Psoas muscle (tissue), 7 donors: ENCODE measurements at regions not wholly inside any gene's neighbourhood (a gene's known extent, or its start where the extent isn't known, plus 50 kb on each side); places are given as distances from the start of the nearest gene placed in this dataset.

Experiments used
- ATAC-seq, 4 donors: fragments of 200-7000 bp; cut with Tn5 transposase; one replicate each; pipeline ENCODE4 v1.9.1; 2020; ENCODE audit warnings: moderate library complexity in 3 of 4, mild to moderate bottlenecking in 2 of 4
- DNase-seq, 2 donors: peaks; one replicate each; pipeline ENCODE4 v3.0.0-alpha.2; 2020
- H3K27ac ChIP-seq: fragments of 200-600 bp; one replicate; pipeline ENCODE4 v1.8.0; 2022
- H3K27me3 ChIP-seq, 3 donors: fragments of 200-600 bp in 1 of 3; one replicate each; pipeline versions ENCODE4 v1.6.1 to v1.8.0; 2013 to 2022; ENCODE audit warnings: low read length in 2 of 3, mild to moderate bottlenecking in 2 of 3, moderate library complexity in 1 of 3; ENCODE audit not compliant: insufficient read depth in 3 of 3
- H3K36me3 ChIP-seq, 2 donors: fragments of 200-600 bp in 1 of 2; one replicate each; pipeline versions ENCODE4 v1.6.1 to v1.8.0; 2013 to 2022; ENCODE audit warnings: low read depth in 1 of 2, mild to moderate bottlenecking in 1 of 2, moderate library complexity in 1 of 2; ENCODE audit not compliant: insufficient read depth in 1 of 2
- H3K4me1 ChIP-seq: fragments of 200-600 bp; one replicate; pipeline ENCODE4 v1.8.0; 2022
- H3K4me3 ChIP-seq: fragments of 200-600 bp; one replicate; pipeline ENCODE4 v1.8.0; 2022; ENCODE audit warnings: mild to moderate bottlenecking
- H3K9me3 ChIP-seq: fragments of 200-600 bp; one replicate; pipeline ENCODE4 v1.8.0; 2022
- WGBS, 3 donors: extraction: QIAGEN DNeasy Blood & Tissue Kit; methylation state at CpG; one replicate each; pipeline versions ENCODE4 v1.1.6 to v1.1.7; 2013; 5-methylcytosine and 5-hydroxymethylcytosine counted together
- intact Hi-C, 2 donors: fragments of 100-400 bp; cut with DNase I; formaldehyde crosslinking; loops; one replicate each; pipeline versions ENCODE4 v1.11.0 to v1.14.2; 2022
- TF ChIP-seq, protein P1 (sequence below): fragments of 200-600 bp; IDR thresholded peaks from one replicate; pipeline ENCODE4 v1.8.0; 2022; ENCODE audit warnings: antibody characterized with exemption
- donor health status: healthy with polysubstance abuse.
- donor health status: DM: no; HTN: no; CAD: no; lungs with moderate emphysema.
- donor health status: Bipolar disorder and iron deficiency.
- donor health status: healthy.
- donor health status: DM: yes; HTN: yes; CAD: no.
- donor health status: DM: no; HTN: no; CAD: no.
- donor health status: DM: yes; HTN: yes; CAD: no.

DNA sequence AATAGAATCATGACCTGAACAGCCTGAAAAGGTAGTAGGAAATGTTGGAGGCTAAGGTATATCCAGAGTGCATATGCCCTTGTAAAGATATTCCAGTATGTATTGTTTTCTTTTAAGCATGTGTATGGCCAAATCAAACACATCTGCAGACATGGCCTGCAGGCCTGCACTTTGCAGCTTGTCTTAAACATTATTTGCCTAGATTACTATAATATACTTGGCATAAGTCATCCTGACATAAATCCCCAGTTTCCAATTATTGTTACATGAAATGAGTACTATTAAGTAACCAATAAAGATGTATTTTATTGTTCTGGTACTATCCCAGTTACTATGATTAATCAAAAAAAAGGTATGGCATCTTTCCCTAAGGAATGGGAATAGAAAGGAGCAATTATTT, 169.1 kb upstream of the PTBP2 start:
- no peak for ATAC-seq
- Histone ChIP-seq H3K4me1 (no peaks in the 10 kb centered on the region), H3K27me3 (no peaks in the 10 kb centered on the region), H3K9me3 (no peaks in the 10 kb centered on the region), H3K4me3 (no peak overlapping the region), H3K27ac (no peak overlapping the region), H3K36me3 (no peaks in the 10 kb centered on the region)
- TF ChIP-seq, protein P1, sequence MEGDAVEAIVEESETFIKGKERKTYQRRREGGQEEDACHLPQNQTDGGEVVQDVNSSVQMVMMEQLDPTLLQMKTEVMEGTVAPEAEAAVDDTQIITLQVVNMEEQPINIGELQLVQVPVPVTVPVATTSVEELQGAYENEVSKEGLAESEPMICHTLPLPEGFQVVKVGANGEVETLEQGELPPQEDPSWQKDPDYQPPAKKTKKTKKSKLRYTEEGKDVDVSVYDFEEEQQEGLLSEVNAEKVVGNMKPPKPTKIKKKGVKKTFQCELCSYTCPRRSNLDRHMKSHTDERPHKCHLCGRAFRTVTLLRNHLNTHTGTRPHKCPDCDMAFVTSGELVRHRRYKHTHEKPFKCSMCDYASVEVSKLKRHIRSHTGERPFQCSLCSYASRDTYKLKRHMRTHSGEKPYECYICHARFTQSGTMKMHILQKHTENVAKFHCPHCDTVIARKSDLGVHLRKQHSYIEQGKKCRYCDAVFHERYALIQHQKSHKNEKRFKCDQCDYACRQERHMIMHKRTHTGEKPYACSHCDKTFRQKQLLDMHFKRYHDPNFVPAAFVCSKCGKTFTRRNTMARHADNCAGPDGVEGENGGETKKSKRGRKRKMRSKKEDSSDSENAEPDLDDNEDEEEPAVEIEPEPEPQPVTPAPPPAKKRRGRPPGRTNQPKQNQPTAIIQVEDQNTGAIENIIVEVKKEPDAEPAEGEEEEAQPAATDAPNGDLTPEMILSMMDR: no peak
- DNase-seq: no peak
- intact Hi-C loops: no loop called here

- no peaks in the 10 kb centered on the region for H3K36me3 ChIP-seq
- no peak overlapping the region for H3K27ac ChIP-seq
- no peaks in the 10 kb centered on the region for H3K4me1 ChIP-seq
- 89 to 95% (median 91%) methylated on average over 1 of the region's 1 CpG for WGBS, 3 donors
- DNase-seq (no peak), ATAC-seq (no peak)
- TF ChIP-seq, protein P1: no peak
- intact Hi-C loops: no loop called here
- no peaks in the 10 kb centered on the region for H3K27me3 ChIP-seq
- no peak overlapping the region for H3K4me3 ChIP-seq
- H3K9me3 ChIP-seq: no peaks in the 10 kb centered on the region
Observed at GRCh38 chr1:96553811-96554210, 167.8 kb upstream of the PTBP2 start.

GRCh38 chr1:96554364-96554763, 167.2 kb upstream of the PTBP2 start:
- intact Hi-C loops: no loop called here
- TF ChIP-seq, protein P1: no peak
- Histone ChIP-seq H3K9me3 (no peaks in the 10 kb centered on the region), H3K27me3 (no peaks in the 10 kb centered on the region), H3K4me1 (no peaks in the 10 kb centered on the region), H3K36me3 (no peaks in the 10 kb centered on the region), H3K27ac (no peak overlapping the region), H3K4me3 (no peak overlapping the region)
- 92 to 97% (median 96%) methylated on average over 4 of the region's 4 CpGs for WGBS, 3 donors
- DNase-seq (no peak), ATAC-seq (no peak)

DNA sequence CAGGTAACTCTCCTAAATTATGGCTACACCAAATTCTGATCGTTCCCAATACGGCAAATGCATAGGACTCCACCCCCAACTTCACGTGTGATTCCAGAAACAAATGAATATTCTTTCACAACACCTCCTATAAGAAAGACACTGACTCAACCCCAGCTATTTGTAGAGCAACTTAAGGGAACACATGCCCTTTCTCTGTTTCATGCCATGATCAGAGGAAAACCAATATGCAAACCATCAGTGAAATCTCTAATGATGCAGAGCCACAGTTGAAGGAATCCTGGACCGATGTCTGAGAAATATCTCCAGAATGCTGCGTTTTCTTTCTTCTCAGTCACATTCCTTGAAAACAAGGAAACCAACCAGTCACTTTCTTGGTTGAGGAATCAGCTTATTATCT, 164.2 kb upstream of the PTBP2 start:
- H3K36me3 ChIP-seq: no peaks in the 10 kb centered on the region
- TF ChIP-seq, protein P1: no peak
- no peak overlapping the region for H3K27ac ChIP-seq
- H3K9me3 ChIP-seq: no peaks in the 10 kb centered on the region
- no peak overlapping the region for H3K4me3 ChIP-seq
- H3K27me3 ChIP-seq: no peaks in the 10 kb centered on the region
- 88 to 89% (median 89%) methylated on average over 5 of the region's 5 CpGs for WGBS, 3 donors
- no peaks in the 10 kb centered on the region for H3K4me1 ChIP-seq
- ATAC-seq: no peak
- no peak for DNase-seq
- intact Hi-C loops: no loop called here

- H3K36me3 ChIP-seq: no peaks in the 10 kb centered on the region
- intact Hi-C loops: no loop called here
- no peaks in the 10 kb centered on the region for H3K9me3 ChIP-seq
- no peak overlapping the region for H3K4me3 ChIP-seq
- TF ChIP-seq, protein P1: no peak
- DNase-seq (no peak), ATAC-seq (no peak)
- WGBS, 3 donors: 54 to 71% (median 61%) methylated on average over 1 of the region's 1 CpG
- H3K27me3 ChIP-seq: no peaks in the 10 kb centered on the region
- H3K27ac ChIP-seq: no peak overlapping the region
- H3K4me1 ChIP-seq: no peaks in the 10 kb centered on the region
Observed at GRCh38 chr1:96558635-96559034, 162.9 kb upstream of the PTBP2 start.
